Ramos (cell line): ENCODE measurements at regions not wholly inside any gene's neighbourhood (a gene's known extent, or its start where the extent isn't known, plus 50 kb on each side); places are given as distances from the start of the nearest gene placed in this dataset.

Experiments
- in situ Hi-C: fragments of 300-500 bp; cut with MboI; formaldehyde crosslinking; loops from one replicate; pipeline ENCODE4 v1.14.3; 2022; ENCODE audit warnings: low sequenced_read_pairs; ENCODE audit not compliant: unreplicated experiment

GRCh38 chr5:167763772-167764171, 527.7 kb upstream of the WWC1 start:
- in situ Hi-C loops: no loop called here

DNA sequence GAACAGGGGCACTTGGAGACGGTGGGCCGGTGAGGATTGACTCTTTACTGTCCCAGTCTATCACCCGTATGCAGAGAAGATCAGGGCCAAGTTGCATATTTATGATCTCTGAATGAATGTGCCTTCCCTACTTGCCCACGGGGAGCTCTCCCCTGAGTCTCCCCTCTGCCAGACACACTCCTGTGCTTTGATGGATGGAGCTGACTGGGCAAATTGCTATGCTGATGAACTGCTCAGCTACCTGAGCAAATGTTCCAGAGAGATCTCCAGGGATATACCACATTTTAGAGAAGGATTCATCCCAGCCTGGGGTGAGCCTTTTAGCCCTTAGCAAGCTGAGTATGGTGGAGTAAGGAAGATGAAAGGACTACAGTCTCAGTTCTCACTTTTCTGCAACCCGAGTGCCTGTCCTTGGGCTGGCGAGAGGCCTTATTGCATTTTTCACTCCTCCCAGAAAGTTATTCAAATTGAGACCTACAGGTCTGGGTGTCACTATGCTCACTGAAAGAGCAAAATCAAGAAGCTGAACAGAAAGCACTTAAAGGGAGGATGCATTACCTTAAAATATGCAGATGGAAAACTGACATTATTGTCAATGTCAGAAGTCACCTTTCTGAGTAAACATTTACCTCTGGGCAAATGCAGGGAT, 526.7 kb upstream of the WWC1 start:
- in situ Hi-C loops: no loop called here

GRCh38 chr5:167765352-167765751, 526.1 kb upstream of the WWC1 start:
- in situ Hi-C loops: no loop called here

DNA sequence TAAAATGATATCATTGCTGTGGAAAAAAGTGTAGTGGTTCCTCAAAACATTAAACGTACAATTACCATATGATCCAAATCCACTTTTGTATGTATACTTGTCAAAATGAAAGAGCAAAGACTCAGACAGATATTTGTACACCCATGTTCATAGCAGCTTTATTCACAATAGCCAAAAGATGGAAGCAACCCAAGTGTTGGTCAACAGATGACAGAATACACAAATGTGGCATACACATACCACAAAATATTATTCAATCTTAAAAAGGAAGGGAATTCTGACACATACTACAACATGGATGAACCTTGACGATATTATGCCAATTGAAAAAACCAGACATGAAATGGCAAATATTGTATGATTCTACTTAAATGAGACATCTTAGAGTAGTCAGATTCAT, 524.5 kb upstream of the WWC1 start:
- in situ Hi-C loops: no loop called here

DNA sequence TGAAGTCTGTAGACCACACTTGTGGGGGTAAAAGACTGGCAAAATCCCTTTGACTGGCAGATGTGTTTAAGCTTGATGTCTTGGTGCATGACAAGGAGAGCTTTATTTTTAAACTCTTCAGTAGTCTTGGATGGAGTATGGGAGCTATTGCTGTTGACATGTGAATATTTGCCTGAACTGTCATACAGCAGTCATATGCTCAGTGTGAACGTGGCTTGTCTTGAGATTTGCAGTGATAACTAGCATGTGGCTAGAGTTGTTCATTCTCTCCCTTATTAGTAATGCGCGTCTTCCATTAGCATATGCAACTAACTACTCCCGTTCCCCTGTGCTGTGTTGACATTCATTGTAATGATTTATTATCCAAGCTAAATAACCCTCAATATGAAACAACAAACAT, 523.6 kb upstream of the WWC1 start:
- in situ Hi-C loops: no loop called here

DNA sequence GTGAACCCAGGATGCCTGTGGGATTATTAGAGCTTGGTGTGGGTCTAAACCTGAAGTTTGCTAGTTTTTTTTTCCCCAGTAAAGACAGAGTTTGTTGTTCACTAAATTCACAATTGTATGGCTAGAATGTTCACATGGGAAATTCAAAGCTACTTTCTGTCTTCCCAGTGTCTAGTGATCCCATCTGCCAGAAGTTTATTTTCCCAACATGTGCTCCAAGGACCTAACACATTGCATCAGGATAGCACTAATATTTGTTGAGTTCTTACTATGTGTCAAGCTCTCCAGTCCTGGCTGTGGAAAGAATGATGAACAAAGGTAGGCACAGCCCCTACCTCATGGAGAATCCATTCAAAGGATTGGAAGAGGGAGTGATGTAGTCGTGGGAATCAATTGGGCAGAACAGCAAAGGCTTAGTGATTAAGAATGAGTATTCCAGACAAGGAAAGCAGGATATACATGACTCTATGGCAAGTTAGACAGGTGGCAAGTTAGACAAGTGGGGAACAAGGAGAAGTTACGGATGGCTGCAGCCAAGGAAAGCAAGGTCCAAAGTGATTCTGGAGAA, 521.5 kb upstream of the WWC1 start:
- in situ Hi-C loops: no loop called here

GRCh38 chr5:167770461-167770860, 521.0 kb upstream of the WWC1 start:
- in situ Hi-C loops: no loop called here

DNA sequence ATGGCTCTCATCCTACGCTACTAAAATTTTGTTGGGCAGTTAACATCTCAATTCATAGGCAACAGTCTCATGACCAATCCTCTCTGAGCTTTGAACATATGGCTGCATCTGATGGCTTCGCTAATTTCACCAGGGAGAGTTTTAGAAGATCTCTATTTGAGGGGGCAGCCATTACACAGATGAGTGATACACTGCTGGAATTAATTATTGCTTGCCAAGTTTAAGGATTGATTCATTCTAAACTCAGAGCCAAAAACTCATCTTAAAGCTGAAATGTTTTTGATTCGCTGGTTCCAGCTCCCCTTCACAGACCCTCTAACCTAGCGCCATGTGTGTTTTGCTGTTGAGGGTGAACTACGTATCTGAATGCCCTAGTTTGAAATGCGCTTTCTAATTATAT, 519.9 kb upstream of the WWC1 start:
- in situ Hi-C loops: no loop called here

GRCh38 chr5:167773668-167774301, 517.7 kb upstream of the WWC1 start:
- in situ Hi-C loops: no loop called here

GRCh38 chr5:167777746-167778145, 513.7 kb upstream of the WWC1 start:
- in situ Hi-C loops: no loop called here

GRCh38 chr5:167778228-167778627, 513.2 kb upstream of the WWC1 start:
- in situ Hi-C loops: no loop called here

GRCh38 chr5:167779644-167780043, 511.8 kb upstream of the WWC1 start:
- in situ Hi-C loops: no loop called here

GRCh38 chr5:167780177-167780576, 511.3 kb upstream of the WWC1 start:
- in situ Hi-C loops: no loop called here

GRCh38 chr5:167783145-167783817, 508.2 kb upstream of the WWC1 start:
- in situ Hi-C loops: no loop called here

DNA sequence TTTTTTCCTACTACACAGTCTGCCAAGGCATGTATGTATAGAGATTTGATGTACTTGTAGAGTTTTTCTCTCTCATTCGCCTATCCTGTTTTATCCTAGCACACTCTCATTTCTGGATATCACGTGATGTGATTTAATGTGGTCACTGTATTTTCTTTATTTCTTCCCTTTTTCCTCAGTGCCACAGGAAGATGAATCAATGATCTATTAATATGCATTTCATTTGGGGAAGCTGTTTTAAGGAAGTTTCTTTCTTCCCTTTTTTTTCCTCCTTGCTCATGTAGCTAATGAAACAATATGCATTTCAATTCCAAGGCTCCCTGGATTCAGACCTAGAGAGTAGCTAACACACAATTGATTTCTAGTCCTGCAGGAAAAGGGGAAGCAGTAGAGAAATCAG, 506.3 kb upstream of the WWC1 start:
- in situ Hi-C loops: no loop called here

DNA sequence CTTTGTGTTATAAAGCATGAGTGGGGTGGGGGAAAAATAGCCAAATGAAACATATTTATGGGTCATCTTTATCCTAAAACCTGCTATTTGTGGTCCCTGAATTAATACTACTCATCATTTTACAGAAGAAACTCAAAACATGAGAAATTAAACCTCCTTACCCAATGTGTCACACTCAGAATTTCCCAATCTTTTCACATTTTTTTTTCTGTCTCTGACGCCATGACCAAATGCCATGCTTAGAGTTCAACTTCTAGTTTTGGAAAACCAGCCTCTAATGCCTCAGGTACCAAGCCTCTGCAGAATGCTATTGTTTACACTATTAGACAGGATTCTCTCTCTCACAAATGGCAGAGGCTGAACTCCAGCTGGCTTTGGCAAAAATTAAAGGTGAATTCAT, 505.5 kb upstream of the WWC1 start:
- in situ Hi-C loops: no loop called here

DNA sequence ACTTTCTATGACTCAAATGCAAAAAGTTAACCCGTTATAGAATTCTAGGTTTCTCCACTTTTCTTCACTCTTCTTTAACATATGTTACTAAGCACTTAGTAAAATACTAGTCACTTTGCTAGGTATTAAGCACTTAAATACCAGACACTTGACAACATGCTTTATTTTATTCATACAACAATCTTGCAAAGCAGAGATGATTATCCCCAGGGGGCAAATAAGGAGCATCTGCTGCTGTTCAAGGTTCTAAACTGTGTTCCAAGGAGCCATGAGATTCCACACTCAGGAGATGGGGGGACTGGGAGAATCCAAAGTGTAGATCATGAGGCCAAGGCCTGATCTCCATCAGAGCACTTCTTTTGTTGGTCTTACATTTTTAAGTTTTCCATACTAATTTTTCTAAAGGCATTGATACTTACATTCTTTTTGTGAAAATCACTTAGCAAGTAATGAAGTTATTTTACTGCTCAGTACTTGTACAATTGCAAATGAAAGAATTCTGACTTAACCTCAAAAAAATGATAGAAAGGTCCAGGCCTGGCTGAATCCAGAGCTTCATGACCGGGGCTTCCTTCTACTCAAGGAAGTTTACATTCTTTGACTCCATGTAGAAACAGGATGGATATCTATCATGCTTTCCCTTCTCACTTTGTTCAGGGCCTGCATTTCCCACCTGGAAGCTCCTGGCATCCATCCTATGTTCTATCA, 504.4 kb upstream of the WWC1 start:
- in situ Hi-C loops: no loop called here

DNA sequence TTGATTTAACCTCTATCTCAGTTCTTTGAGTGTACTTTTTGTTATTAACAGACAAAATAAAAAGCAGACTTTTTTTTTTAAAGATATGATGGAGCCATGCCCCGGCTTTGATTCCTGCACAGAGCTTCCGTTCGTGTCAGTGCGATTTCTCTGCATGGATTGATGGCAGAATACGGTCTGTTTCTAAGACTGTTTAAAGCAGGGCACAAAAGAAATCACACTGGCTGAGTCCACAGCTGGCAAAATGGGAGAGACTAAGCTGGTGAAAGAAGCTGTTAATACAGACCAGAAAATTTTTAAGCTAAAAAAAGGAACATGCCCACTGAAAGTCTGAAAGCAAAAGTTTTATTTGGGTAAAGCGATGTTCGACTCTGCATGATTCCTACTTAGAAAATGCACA, 501.4 kb upstream of the WWC1 start:
- in situ Hi-C loops: no loop called here

DNA sequence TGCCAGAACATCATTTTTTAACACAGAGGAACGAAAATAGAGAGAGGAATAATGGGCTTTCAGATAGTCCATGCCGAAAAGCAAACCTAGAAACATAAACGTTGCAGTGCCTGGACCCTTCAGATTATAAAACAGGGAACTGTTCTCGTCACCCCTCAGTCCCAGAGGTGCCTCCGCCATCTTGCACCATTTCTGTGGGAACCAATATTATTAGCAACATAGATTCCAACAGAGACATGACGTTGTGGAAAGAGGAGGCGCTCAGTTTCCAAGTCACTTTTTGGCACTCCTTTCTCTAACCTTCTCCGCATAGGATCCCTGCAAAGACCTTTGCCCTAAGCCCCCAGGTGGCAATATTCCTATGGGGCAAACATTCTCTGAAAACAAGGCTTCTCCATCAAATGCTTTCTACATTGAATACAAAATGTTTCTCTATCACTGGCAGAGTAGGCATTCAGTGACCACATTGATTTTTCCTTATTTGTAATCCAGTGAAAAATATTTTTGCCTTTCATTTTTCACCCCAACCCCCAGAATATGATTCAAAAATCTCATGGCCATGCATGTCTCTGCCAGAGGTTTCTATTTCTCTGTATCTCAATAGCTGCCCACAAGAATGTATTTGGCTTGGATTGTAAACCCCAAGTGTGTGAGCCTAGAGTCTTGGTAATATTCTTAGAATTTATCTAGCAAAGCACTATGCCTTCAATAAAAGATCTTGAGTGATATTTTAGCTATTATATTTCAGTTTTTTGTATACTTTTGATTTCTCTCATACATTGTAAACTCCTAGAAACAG, 500.8 kb upstream of the WWC1 start:
- in situ Hi-C loops: no loop called here

DNA sequence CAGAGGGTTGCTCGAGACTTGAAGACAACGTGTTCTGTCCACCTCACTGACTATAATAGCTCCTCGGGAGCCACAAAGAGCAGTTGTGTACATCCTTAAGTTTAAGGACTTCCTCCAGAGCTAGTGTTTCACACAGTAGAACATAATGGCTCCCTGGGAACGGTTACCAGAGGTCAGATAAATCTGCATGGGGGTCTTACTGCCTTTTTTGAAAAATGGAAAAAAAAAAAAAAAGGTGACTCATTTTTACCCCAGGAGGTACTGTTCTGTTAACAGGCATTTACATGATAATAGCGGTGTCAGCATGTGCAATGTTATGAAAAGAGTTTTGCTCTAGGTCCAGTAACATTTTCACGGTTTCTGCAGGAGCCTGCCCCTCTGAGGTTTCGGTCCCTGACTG, 498.9 kb upstream of the WWC1 start:
- in situ Hi-C loops: no loop called here
